Hepatocyte (in vitro differentiated cells): ENCODE measurements at regions not wholly inside any gene's neighbourhood (a gene's known extent, or its start where the extent isn't known, plus 50 kb on each side); places are given as distances from the start of the nearest gene placed in this dataset.

Experiments used
- CTCF ChIP-seq: fragments of 200-600 bp; sonication (generic); IDR thresholded peaks from 2 replicates; pipeline ENCODE4 v1.5.1; 2016; ENCODE audit warnings: antibody characterized with exemption, mild to moderate bottlenecking; ENCODE audit not compliant: poor library complexity
- EZH2 ChIP-seq: fragments of 200-600 bp; sonication (generic); IDR thresholded peaks from 2 replicates; pipeline ENCODE4 v1.6.1; 2016; ENCODE audit warnings: antibody characterized with exemption, mild to moderate bottlenecking, borderline replicate concordance

- TF ChIP-seq CTCF, result no peak
- no peak for TF ChIP-seq EZH2
Measured at GRCh38 chr12:124490584-124491305, 76.7 kb downstream of the NCOR2 start.
